Fibroblast of pulmonary artery (primary cell): ENCODE measurements at regions not wholly inside any gene's neighbourhood (a gene's known extent, or its start where the extent isn't known, plus 50 kb on each side); places are given as distances from the start of the nearest gene placed in this dataset.
A peak's percentile ranks its signal among the peaks of the same experiment; 100 is the strongest.
"Not testable (repeated sequence)": the region's sequence is repeated elsewhere in the genome, so short reads cannot be mapped to it uniquely, and the experiment has no call there.

Source experiments
- DNase-seq: peaks from one replicate; pipeline ENCODE4 v3.0.0-alpha.2; 2010; ENCODE audit warnings: low read depth
- H3K4me3 ChIP-seq: replicated peaks from 2 replicates; pipeline ENCODE4 v1.5.1; 2011; ENCODE audit warnings: low read depth, mild to moderate bottlenecking, control low read depth, low read length, moderate library complexity
- TF ChIP-seq, protein P1 (sequence below): IDR thresholded peaks from 2 replicates; pipeline ENCODE4 v1.5.1; 2011; ENCODE audit warnings: mild to moderate bottlenecking, control low read depth, low read length, inconsistent platforms; ENCODE audit errors: missing control alignments

DNA sequence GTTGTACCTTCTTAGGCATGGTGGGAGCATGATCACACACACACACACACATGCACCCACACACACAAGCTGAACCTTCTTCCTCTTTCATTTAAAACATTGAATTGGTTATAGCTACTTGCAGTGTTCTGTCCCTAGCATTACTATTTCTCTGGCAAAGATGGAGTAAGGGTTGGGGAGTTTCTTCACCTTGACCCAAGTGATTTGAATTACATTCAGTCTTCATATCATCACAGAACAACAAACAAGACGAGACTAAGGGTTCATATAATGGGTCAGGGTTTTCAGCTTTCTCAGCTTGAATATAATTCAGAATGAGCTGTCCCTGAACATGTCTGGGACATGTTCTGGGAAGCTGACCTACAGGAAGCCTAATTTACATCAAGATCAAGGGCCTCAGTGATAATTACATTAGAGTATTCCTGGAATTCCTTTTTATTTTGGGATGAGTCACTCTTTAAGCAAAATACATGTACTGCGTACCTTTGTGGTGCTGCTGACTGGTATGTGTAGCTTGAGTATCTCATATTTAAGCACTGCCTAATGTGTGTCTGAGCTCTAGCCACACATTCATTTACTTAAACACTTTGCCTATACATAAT lies 213.5 kb upstream of the TMEM229A start:
- H3K4me3 ChIP-seq, result no peak overlapping the region
- peak; percentile 0 for DNase-seq
- TF ChIP-seq, protein P1, sequence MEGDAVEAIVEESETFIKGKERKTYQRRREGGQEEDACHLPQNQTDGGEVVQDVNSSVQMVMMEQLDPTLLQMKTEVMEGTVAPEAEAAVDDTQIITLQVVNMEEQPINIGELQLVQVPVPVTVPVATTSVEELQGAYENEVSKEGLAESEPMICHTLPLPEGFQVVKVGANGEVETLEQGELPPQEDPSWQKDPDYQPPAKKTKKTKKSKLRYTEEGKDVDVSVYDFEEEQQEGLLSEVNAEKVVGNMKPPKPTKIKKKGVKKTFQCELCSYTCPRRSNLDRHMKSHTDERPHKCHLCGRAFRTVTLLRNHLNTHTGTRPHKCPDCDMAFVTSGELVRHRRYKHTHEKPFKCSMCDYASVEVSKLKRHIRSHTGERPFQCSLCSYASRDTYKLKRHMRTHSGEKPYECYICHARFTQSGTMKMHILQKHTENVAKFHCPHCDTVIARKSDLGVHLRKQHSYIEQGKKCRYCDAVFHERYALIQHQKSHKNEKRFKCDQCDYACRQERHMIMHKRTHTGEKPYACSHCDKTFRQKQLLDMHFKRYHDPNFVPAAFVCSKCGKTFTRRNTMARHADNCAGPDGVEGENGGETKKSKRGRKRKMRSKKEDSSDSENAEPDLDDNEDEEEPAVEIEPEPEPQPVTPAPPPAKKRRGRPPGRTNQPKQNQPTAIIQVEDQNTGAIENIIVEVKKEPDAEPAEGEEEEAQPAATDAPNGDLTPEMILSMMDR, result no peak

DNA sequence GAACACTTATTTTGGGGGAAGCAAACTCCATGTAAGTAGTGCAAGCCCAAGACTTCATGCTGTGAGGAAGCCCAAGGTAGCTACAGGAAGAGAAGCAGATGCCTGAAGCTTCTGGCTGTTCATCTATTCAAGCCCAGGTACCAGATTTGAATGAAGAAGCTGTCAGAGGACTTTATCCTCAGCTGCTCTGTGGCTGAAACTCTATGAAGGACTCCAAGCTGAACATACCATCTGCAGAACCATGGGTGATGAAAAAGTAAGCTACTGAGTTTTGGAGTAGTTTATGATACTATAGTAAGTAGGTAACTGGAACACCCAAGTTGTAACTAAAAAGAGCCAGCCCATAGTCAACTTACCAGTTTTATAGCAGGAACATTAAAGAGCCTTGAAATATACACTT lies 211.6 kb upstream of the TMEM229A start:
- H3K4me3 ChIP-seq, DNase-seq: not testable (repeated sequence)

DNA sequence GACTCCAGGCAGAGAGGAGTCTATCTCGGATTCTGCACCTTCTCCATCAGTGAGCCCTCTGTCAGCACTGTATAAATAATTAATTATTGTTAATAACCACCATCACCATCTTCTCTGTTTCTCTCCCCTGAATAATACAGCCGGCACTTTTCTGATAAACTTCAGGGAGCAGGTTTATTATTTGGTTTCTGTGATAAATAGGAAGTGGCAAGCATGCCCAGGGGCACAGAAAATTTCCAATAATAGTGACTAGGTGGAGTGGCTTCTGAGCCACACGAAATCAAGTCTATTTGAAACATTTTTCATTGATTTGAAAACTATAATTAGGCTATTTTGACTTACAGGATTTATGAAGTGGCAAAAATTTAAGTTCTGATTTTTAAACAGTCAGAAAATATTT lies 186.8 kb upstream of the TMEM229A start:
- no peak overlapping the region for H3K4me3 ChIP-seq
- no peak for DNase-seq
- TF ChIP-seq, protein P1, result no peak

DNA sequence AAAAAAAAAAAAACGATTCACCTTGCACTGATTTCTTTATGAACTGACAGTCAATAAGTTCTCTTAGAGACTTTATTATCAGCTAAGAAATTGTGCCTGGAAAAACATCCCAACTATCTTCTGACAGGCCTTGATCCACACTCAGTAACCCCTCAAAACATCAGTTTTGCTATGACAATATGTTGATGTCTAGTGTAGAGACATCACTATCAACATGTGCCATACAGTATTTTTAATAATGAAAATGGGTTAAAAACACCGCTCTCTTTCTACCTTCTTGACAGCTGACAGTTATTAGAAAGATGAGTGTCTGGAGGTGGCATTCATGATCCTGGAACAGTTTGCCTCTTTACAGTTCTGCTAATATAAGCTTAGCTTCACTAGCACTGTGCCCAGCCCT lies 175.8 kb upstream of the TMEM229A start:
- TF ChIP-seq, protein P1, result no peak
- H3K4me3 ChIP-seq, result no peak overlapping the region
- DNase-seq, result no peak

DNA sequence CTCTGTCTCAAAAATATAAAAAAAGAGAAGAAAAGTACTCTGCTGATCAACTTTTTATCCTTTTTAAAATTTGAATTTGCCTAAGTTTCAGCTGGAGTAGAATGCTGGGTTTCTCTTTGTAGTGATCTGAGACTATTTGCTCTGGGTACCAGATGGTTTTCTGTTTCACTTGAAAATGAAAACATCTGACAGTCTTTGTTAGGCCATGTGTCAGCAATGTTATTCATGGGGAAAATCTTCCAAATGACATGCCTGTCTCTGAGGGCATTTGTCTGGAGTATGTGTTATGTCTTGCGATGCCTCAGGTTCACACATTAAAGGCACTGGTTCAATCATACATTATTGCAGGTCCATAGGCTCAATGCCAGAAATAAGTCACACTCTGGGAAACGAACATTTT lies 175.3 kb upstream of the TMEM229A start:
- H3K4me3 ChIP-seq, result no peak overlapping the region
- TF ChIP-seq, protein P1, result no peak
- DNase-seq, result no peak

DNA sequence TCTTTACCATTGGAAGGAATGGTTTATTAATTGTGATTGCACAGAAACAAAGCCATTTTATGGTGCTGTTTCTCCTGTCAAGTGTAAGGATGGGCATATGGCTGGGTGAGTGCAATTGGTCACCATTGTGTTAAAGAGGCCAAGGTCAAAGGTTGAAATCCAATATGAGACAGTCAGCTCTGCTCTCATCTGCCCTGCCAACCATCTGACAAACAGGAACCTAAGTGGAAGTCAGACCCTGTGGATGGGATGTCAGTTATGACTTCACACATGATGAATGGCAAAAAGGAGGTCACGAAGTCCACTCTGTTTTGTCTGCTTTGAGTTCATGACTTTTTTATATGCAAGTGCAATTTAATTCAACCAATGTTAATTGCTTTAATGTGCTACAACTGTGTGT lies 172.7 kb upstream of the TMEM229A start:
- TF ChIP-seq, protein P1, result no peak
- no peak for DNase-seq
- H3K4me3 ChIP-seq, result no peak overlapping the region

DNA sequence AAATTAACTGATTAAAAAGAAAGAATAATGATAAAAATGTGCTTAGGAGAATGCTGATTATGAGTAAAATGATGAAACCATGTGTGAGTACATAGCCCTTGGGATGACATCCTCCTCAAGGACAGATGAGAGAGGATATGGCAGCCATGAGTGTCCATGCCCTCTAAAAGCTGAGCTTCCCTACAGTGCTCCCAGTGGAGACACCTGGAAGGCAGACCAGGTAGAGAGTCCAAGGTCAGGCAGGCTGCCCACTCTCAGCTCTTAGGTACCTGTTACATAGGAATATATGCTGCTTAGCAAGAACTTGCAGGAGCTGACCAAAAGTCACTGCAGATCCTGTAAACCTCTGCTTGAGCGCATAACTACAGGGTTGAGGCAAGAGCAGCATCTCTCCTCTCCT lies 169.7 kb upstream of the TMEM229A start:
- H3K4me3 ChIP-seq, result no peak overlapping the region
- TF ChIP-seq, protein P1, result no peak
- no peak for DNase-seq
